HCEC 1CT (cell line): ENCODE measurements at regions not wholly inside any gene's neighbourhood (a gene's known extent, or its start where the extent isn't known, plus 50 kb on each side); places are given as distances from the start of the nearest gene placed in this dataset.
"Not testable (repeated sequence)": the region's sequence is repeated elsewhere in the genome, so short reads cannot be mapped to it uniquely, and the experiment has no call there.

ENCODE experiments used
- DNase-seq: peaks from one replicate; pipeline ENCODE4 v3.0.0-alpha.2; 2017

- DNase-seq, result no peak
Measured at GRCh38 chr4:93888308-93888707, 59.8 kb downstream of the ATOH1 start.

- no peak for DNase-seq
Measured at GRCh38 chr4:93888768-93889167, 60.2 kb downstream of the ATOH1 start.

GRCh38 chr4:93891244-93891643 lies 62.7 kb downstream of the ATOH1 start:
- DNase-seq, result no peak

- DNase-seq, result no peak
Measured at GRCh38 chr4:93894995-93895394, 66.4 kb downstream of the ATOH1 start.

- no peak for DNase-seq
Measured at GRCh38 chr4:93896516-93896915, 68.0 kb downstream of the ATOH1 start.

- no peak for DNase-seq
Measured at GRCh38 chr4:93897559-93897958, 69.0 kb downstream of the ATOH1 start.

- no peak for DNase-seq
Measured at GRCh38 chr4:93908778-93909177, 80.2 kb downstream of the ATOH1 start.

GRCh38 chr4:93911671-93912070 lies 83.1 kb downstream of the ATOH1 start:
- no peak for DNase-seq

- DNase-seq, result no peak
Measured at GRCh38 chr4:93912146-93912545, 83.6 kb downstream of the ATOH1 start.

- DNase-seq, result no peak
Measured at GRCh38 chr4:93918856-93919255, 90.3 kb downstream of the ATOH1 start.

- not testable (repeated sequence) for DNase-seq
Measured at GRCh38 chr4:93923570-93923969, 95.0 kb downstream of the ATOH1 start.

GRCh38 chr4:93947286-93947685 lies 118.7 kb downstream of the ATOH1 start:
- DNase-seq, result no peak

- not testable (repeated sequence) for DNase-seq
Measured at GRCh38 chr4:93950239-93950638, 121.7 kb downstream of the ATOH1 start.

GRCh38 chr4:93957186-93957585 lies 128.6 kb downstream of the ATOH1 start:
- no peak for DNase-seq

- no peak for DNase-seq
Measured at GRCh38 chr4:93960450-93960849, 131.9 kb downstream of the ATOH1 start.

GRCh38 chr4:93960916-93961315 lies 132.4 kb downstream of the ATOH1 start:
- DNase-seq, result no peak

GRCh38 chr4:93981594-93981993 lies 153.0 kb downstream of the ATOH1 start:
- DNase-seq, result no peak

- no peak for DNase-seq
Measured at GRCh38 chr4:93982255-93982654, 153.7 kb downstream of the ATOH1 start.

GRCh38 chr4:93983140-93983539 lies 154.6 kb downstream of the ATOH1 start:
- no peak for DNase-seq

- no peak for DNase-seq
Measured at GRCh38 chr4:93994175-93994994, 165.8 kb downstream of the ATOH1 start.

GRCh38 chr4:93996895-93997294 lies 168.3 kb downstream of the ATOH1 start:
- DNase-seq, result no peak

GRCh38 chr4:94000559-94000958 lies 172.0 kb downstream of the ATOH1 start:
- no peak for DNase-seq

- DNase-seq, result no peak
Measured at GRCh38 chr4:94006932-94007331, 178.4 kb downstream of the ATOH1 start.

GRCh38 chr4:94011190-94011589 lies 182.6 kb downstream of the ATOH1 start:
- no peak for DNase-seq

- DNase-seq, result no peak
Measured at GRCh38 chr4:94014484-94015136, 186.1 kb downstream of the ATOH1 start.
